CD14-positive monocyte (primary cell): ENCODE measurements at regions not wholly inside any gene's neighbourhood (a gene's known extent, or its start where the extent isn't known, plus 50 kb on each side); places are given as distances from the start of the nearest gene placed in this dataset.

Experiments
- DNase-seq, 3 donors: peaks; one replicate each; pipeline ENCODE4 v3.0.0-alpha.2; 2011 to 2022
- H2AFZ ChIP-seq: 2 replicates; pipeline ENCODE4 v1.6.0; 2012; ENCODE audit warnings: mild to moderate bottlenecking, low read depth, low read length, inconsistent platforms; ENCODE audit not compliant: insufficient read depth, poor library complexity, severe bottlenecking
- H3K27ac ChIP-seq, 2 donors: 1 replicate in 1 of 2; 2 replicates in 1 of 2; pipeline ENCODE4 v1.5.1; 2012 to 2013; ENCODE audit warnings: low read length in 2 of 2, control low read depth in 1 of 2, inconsistent platforms in 1 of 2, low read depth in 1 of 2, mild to moderate bottlenecking in 1 of 2
- H3K27me3 ChIP-seq, 2 donors: one replicate each; pipeline versions ENCODE4 v1.6.0 to v1.6.1; 2011 to 2013; ENCODE audit warnings: low read length in 2 of 2; ENCODE audit not compliant: control insufficient read depth in 2 of 2, insufficient read depth in 2 of 2
- H3K36me3 ChIP-seq, 2 donors: replicated peaks in 1 of 2; 1 replicate in 1 of 2; 2 replicates in 1 of 2; pipeline versions ENCODE4 v1.5.1 to v1.6.1; 2012 to 2013; ENCODE audit warnings: low read length in 2 of 2, control low read depth in 1 of 2, inconsistent platforms in 1 of 2, mild to moderate bottlenecking in 1 of 2; ENCODE audit not compliant: insufficient read depth in 2 of 2, control insufficient read depth in 1 of 2
- H3K4me1 ChIP-seq, 2 donors: 1 replicate in 1 of 2; 2 replicates in 1 of 2; pipeline versions ENCODE4 v1.5.1 to v1.6.1; 2012 to 2013; ENCODE audit warnings: low read length in 2 of 2, control low read depth in 1 of 2, inconsistent platforms in 1 of 2, mild to moderate bottlenecking in 1 of 2, moderate library complexity in 1 of 2; ENCODE audit not compliant: insufficient read depth in 2 of 2, control insufficient read depth in 1 of 2
- H3K4me2 ChIP-seq: replicated peaks from 2 replicates; pipeline ENCODE3; 2012; ENCODE audit warnings: low read length, moderate library complexity, mild to moderate bottlenecking; ENCODE audit not compliant: poor library complexity, severe bottlenecking; ENCODE audit errors: extremely low read depth
- H3K4me3 ChIP-seq, 3 experiments: fragments of 200-600 bp in 1 of 3; sonication (generic) in 1 of 3; replicated peaks in 1 of 3; 1 replicate in 2 of 3; 2 replicates in 1 of 3; pipeline ENCODE4 v1.5.1; 2011 to 2013; ENCODE audit warnings: low read length in 3 of 3, mild to moderate bottlenecking in 3 of 3, control low read depth in 2 of 3, low read depth in 2 of 3, inconsistent platforms in 1 of 3, moderate library complexity in 1 of 3
- H3K79me2 ChIP-seq: 2 replicates; pipeline ENCODE4 v1.6.0; 2012; ENCODE audit warnings: mild to moderate bottlenecking, control low read depth, inconsistent platforms, low read length, moderate library complexity; ENCODE audit not compliant: insufficient read depth
- H3K9ac ChIP-seq: 2 replicates; pipeline ENCODE4 v1.6.0; 2017; ENCODE audit warnings: low read length, mild to moderate bottlenecking; ENCODE audit not compliant: insufficient read depth, poor library complexity, severe bottlenecking
- H3K9me3 ChIP-seq, 2 donors: replicated peaks in 1 of 2; 1 replicate in 1 of 2; 2 replicates in 1 of 2; pipeline versions ENCODE4 v1.5.1 to v1.6.1; 2012 to 2013; ENCODE audit warnings: low read length in 2 of 2, control low read depth in 1 of 2; ENCODE audit not compliant: control insufficient read depth in 1 of 2, insufficient read depth in 1 of 2
- H4K20me1 ChIP-seq: 2 replicates; pipeline ENCODE4 v1.6.0; 2012; ENCODE audit warnings: mild to moderate bottlenecking, low read length, control low read depth, moderate library complexity; ENCODE audit not compliant: insufficient read depth
- H3K27ac Mint-ChIP-seq, 7 donors: one replicate each; pipeline ENCODE4 v1.8.0; 2020; ENCODE audit warnings: mild to moderate bottlenecking in 7 of 7, mixed read lengths in 7 of 7, moderate library complexity in 6 of 7, inconsistent platforms in 2 of 7
- H3K27me3 Mint-ChIP-seq, 3 donors: one replicate each; pipeline ENCODE4 v1.8.0; 2021 to 2022; ENCODE audit warnings: low read depth in 3 of 3, mild to moderate bottlenecking in 3 of 3, mixed read lengths in 3 of 3, moderate library complexity in 3 of 3, inconsistent platforms in 1 of 3
- H3K36me3 Mint-ChIP-seq, 2 donors: one replicate each; pipeline ENCODE4 v1.8.0; 2020; ENCODE audit warnings: mixed read lengths in 2 of 2, inconsistent platforms in 1 of 2, mild to moderate bottlenecking in 1 of 2
- H3K4me1 Mint-ChIP-seq: one replicate; pipeline ENCODE4 v1.8.0; 2020; ENCODE audit warnings: mild to moderate bottlenecking, mixed read lengths
- H3K4me3 Mint-ChIP-seq, 2 donors: one replicate each; pipeline ENCODE4 v1.8.0; 2020; ENCODE audit warnings: mild to moderate bottlenecking in 2 of 2, mixed read lengths in 2 of 2, moderate library complexity in 1 of 2
- H3K9me3 Mint-ChIP-seq, 7 donors: one replicate each; pipeline ENCODE4 v1.8.0; 2020 to 2022; ENCODE audit warnings: mixed read lengths in 7 of 7, mild to moderate bottlenecking in 6 of 7, moderate library complexity in 6 of 7, inconsistent platforms in 2 of 7
- WGBS: methylation state at CpG from one replicate; pipeline ENCODE4 v1.1.5; 2013; ENCODE audit warnings: missing lambda C conversion rate; ENCODE audit not compliant: insufficient coverage; 5-methylcytosine and 5-hydroxymethylcytosine counted together
- intact Hi-C, 2 donors: fragments of 100-400 bp; cut with micrococcal nuclease; formaldehyde crosslinking; loops; one replicate each; pipeline versions ENCODE4 v1.15.0 to v1.15.1; 2023
- TF ChIP-seq, protein P1 (sequence below): fragments of 200-600 bp; IDR thresholded peaks from one replicate; pipeline ENCODE4 v1.8.0; 2022; ENCODE audit warnings: antibody characterized with exemption, mild to moderate bottlenecking

- intact Hi-C loops = no loop called here
- 71% methylated on average over 1 of the region's 5 CpGs for WGBS
- Histone ChIP-seq H2AFZ (no peak overlapping the region), H3K27ac (no peak overlapping the region), H3K4me2 (no peak overlapping the region), H3K79me2 (no peaks in the 10 kb centered on the region), H4K20me1 (no peaks in the 10 kb centered on the region), H3K27me3 (no peaks in the 10 kb centered on the region), H3K9ac (no peak overlapping the region), H3K4me3 (no peak overlapping the region), H3K4me1 (peaks cover 0 to 6% of the 10 kb centered on the region in 2 donors), H3K36me3 (peaks cover 0 to 18% of the 10 kb centered on the region in 2 donors), H3K9me3 (no peaks in the 10 kb centered on the region)
- Mint-ChIP-seq H3K27me3 (peaks cover 0 to 2% (median 0%) of the 10 kb centered on the region in 3 donors), H3K27ac (no peak overlapping the region), H3K4me3 (no peak overlapping the region), H3K9me3 (peaks cover 0 to 2% (median 0%) of the 10 kb centered on the region in 7 donors), H3K4me1 (peaks cover 30% of the 10 kb centered on the region), H3K36me3 (peaks cover 12 to 19% of the 10 kb centered on the region in 2 donors)
- no peak for DNase-seq
- TF ChIP-seq, protein P1, sequence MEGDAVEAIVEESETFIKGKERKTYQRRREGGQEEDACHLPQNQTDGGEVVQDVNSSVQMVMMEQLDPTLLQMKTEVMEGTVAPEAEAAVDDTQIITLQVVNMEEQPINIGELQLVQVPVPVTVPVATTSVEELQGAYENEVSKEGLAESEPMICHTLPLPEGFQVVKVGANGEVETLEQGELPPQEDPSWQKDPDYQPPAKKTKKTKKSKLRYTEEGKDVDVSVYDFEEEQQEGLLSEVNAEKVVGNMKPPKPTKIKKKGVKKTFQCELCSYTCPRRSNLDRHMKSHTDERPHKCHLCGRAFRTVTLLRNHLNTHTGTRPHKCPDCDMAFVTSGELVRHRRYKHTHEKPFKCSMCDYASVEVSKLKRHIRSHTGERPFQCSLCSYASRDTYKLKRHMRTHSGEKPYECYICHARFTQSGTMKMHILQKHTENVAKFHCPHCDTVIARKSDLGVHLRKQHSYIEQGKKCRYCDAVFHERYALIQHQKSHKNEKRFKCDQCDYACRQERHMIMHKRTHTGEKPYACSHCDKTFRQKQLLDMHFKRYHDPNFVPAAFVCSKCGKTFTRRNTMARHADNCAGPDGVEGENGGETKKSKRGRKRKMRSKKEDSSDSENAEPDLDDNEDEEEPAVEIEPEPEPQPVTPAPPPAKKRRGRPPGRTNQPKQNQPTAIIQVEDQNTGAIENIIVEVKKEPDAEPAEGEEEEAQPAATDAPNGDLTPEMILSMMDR = no peak
Observed at GRCh38 chr1:232512712-232513111, 117.2 kb downstream of the SIPA1L2 start.

DNA sequence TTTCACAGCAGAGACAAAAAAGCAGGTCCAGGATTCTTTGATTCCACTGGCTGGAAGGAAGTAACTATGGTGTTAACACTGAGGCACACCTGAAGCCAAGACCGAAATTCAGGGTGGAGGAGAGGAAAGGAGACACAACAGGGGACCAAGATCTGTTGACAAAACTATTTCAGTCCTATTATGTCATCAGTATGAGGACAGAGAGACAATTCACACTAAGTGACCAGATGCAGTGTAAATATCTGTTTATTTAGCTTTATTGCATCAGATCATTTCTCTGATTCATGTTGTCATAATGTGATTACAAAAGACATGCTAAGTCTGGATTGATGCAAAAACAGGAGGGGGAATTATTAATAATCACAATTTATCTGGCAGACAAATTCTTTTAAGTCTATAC lies 118.8 kb downstream of the SIPA1L2 start:
- Histone ChIP-seq H3K4me2 (no peak overlapping the region), H3K4me1 (peaks cover 0 to 6% of the 10 kb centered on the region in 2 donors), H3K9me3 (no peaks in the 10 kb centered on the region), H3K79me2 (no peaks in the 10 kb centered on the region), H4K20me1 (no peaks in the 10 kb centered on the region), H3K4me3 (no peak overlapping the region), H3K27ac (no peak overlapping the region), H2AFZ (no peak overlapping the region), H3K36me3 (peaks cover 0 to 18% of the 10 kb centered on the region in 2 donors), H3K27me3 (no peaks in the 10 kb centered on the region), H3K9ac (no peak overlapping the region)
- no peak for DNase-seq
- Mint-ChIP-seq H3K27ac (peak overlapping the region in 1 of 7 donors; percentile 57), H3K4me1 (peaks cover 30% of the 10 kb centered on the region), H3K9me3 (peaks cover 0 to 2% (median 0%) of the 10 kb centered on the region in 7 donors), H3K4me3 (no peak overlapping the region), H3K36me3 (peaks cover 12 to 19% of the 10 kb centered on the region in 2 donors), H3K27me3 (no peaks in the 10 kb centered on the region)
- TF ChIP-seq, protein P1 = no peak
- intact Hi-C loops = no loop called here
- 100% methylated on average over 1 of the region's 1 CpG for WGBS
